Breast epithelium (tissue), 3 donors: ENCODE measurements at regions not wholly inside any gene's neighbourhood (a gene's known extent, or its start where the extent isn't known, plus 50 kb on each side); places are given as distances from the start of the nearest gene placed in this dataset.

Source experiments
- POLR2A ChIP-seq: fragments of 450-650 bp; IDR thresholded peaks from one replicate; pipeline ENCODE4 v1.6.1; 2016; ENCODE audit warnings: antibody characterized with exemption, mild to moderate bottlenecking, moderate library complexity
- TF ChIP-seq, protein P1 (sequence below), 3 donors: fragments of 450-650 bp; IDR thresholded peaks; one replicate each; pipeline ENCODE4 v1.5.1; 2016 to 2017; ENCODE audit warnings: antibody characterized with exemption in 3 of 3, mild to moderate bottlenecking in 3 of 3, moderate library complexity in 3 of 3

DNA sequence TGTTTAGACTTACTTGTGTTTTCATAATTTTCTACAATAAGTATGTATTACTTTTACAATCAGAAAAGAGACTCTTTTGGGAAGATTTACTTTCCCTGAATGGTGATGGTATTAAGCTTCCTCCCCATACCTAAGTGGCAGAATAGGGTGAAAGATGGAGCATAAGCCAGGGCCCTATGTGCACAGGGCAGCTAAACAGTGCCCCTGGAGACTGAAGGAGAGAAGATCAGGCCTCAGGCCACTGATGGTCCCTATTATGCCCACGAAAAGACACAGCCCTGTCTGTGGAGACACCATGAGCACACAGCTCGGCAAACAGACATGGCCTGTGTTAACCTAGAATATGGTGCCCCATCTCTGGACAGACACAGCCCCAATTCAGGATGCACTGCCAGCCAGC is 139.4 kb downstream of the OAT start:
- TF ChIP-seq POLR2A: no peak
- TF ChIP-seq, protein P1, sequence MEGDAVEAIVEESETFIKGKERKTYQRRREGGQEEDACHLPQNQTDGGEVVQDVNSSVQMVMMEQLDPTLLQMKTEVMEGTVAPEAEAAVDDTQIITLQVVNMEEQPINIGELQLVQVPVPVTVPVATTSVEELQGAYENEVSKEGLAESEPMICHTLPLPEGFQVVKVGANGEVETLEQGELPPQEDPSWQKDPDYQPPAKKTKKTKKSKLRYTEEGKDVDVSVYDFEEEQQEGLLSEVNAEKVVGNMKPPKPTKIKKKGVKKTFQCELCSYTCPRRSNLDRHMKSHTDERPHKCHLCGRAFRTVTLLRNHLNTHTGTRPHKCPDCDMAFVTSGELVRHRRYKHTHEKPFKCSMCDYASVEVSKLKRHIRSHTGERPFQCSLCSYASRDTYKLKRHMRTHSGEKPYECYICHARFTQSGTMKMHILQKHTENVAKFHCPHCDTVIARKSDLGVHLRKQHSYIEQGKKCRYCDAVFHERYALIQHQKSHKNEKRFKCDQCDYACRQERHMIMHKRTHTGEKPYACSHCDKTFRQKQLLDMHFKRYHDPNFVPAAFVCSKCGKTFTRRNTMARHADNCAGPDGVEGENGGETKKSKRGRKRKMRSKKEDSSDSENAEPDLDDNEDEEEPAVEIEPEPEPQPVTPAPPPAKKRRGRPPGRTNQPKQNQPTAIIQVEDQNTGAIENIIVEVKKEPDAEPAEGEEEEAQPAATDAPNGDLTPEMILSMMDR (IDR thresholded peaks at IDR 0.05): no peak
